ENCODE measurements at regions not wholly inside any gene's neighbourhood (a gene's known extent, or its start where the extent isn't known, plus 50 kb on each side); places are given as distances from the start of the nearest gene placed in this dataset.

DNA sequence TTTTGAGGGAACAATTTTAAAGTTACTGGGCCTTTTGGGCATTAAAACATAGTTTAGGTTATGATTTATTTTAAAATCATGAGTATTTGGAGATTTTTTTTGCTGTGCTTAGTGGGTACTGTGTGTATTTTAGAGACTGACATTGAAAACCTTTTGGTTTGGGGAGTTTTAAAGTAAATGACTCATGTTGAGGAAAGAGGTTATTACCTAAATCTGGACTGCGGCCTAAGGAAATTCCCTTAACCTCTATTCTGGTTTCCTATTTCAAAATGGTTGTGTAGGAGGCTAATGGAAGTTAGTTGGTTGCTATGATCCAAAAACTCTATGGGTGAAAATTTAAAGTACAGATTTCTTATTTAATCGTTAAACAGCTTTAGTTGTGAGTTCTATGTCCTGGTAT lies 57.3 kb upstream of the DPH6 start:
- H3K27ac Mint-ChIP-seq: no peak overlapping the region
- H2BK12ac ChIP-seq (ENCODE audit: insufficient read length, low read depth, low read length): no peak overlapping the region
- DNase-seq: no peak
- H4K5ac ChIP-seq (ENCODE audit: insufficient read length, low read depth, low read length): no peak overlapping the region
- H3K14ac ChIP-seq (ENCODE audit: insufficient read depth, low read length): no peak overlapping the region
- H3K27me3 ChIP-seq (ENCODE audit: insufficient read depth, low read length): no peaks in the 10 kb centered on the region
- no peaks in the 10 kb centered on the region for H3K79me1 ChIP-seq (ENCODE audit: insufficient read depth, low read depth, low read length, poor library complexity, severe bottlenecking)
- no CpG with 5 or more reads among the region's 2 CpGs for WGBS (ENCODE audit: extremely low coverage, insufficient read length, low lambda C conversion rate)
- H3K4me2 ChIP-seq (ENCODE audit: insufficient read depth, insufficient read length, low read length): no peak overlapping the region
- H3K56ac ChIP-seq (ENCODE audit: insufficient read length, low read depth, low read length): no peak overlapping the region
- H2AFZ ChIP-seq (ENCODE audit: low read length): no peak overlapping the region
- no peaks in the 10 kb centered on the region for H3K79me2 ChIP-seq (ENCODE audit: insufficient read depth, low read length)
- no peak overlapping the region for H2BK5ac ChIP-seq (ENCODE audit: insufficient read length, low read length)
- no peak overlapping the region for H2BK15ac ChIP-seq (ENCODE audit: low read depth, low read length)
- no peak overlapping the region for H3K27ac ChIP-seq (ENCODE audit: insufficient read length, low read depth, low read length)
- no peaks in the 10 kb centered on the region; a peak in 1 of 4 replicates for H3K4me1 Mint-ChIP-seq
- no peak overlapping the region for H2BK20ac ChIP-seq (ENCODE audit: low read depth, low read length, poor library complexity, severe bottlenecking)
- H3K36me3 Mint-ChIP-seq (ENCODE audit: insufficient read depth in 1 of 3, low read depth in 3 of 3): no peaks in the 10 kb centered on the region
- no peak overlapping the region for H3K23ac ChIP-seq (ENCODE audit: insufficient read length, low read depth, low read length)
- H3K9ac ChIP-seq (ENCODE audit: extremely low read depth, insufficient read length, low read length): no peak overlapping the region
- H2AK5ac ChIP-seq (ENCODE audit: insufficient read length, low read length): no peak overlapping the region
- no peaks in the 10 kb centered on the region for H3K4me1 ChIP-seq (ENCODE audit: insufficient read depth, low read length)
- no peak overlapping the region for H4K91ac ChIP-seq (ENCODE audit: insufficient read length, low read depth, low read length)
- H3K9me3 ChIP-seq (ENCODE audit: control insufficient read depth, low read depth, low read length): no peaks in the 10 kb centered on the region
- H3K4ac ChIP-seq (ENCODE audit: low read depth, low read length): no peak overlapping the region
- H4K8ac ChIP-seq (replicated peaks; ENCODE audit: insufficient read length, low read depth, low read length): no peak overlapping the region
- no peaks in the 10 kb centered on the region for H3K9me3 Mint-ChIP-seq
- no peaks in the 10 kb centered on the region for H3K23me2 ChIP-seq (ENCODE audit: insufficient read length, low read depth, low read length, poor library complexity, severe bottlenecking)
- no peak overlapping the region for H2BK120ac ChIP-seq (ENCODE audit: low read depth, low read length, poor library complexity, severe bottlenecking)
- H3K18ac ChIP-seq (ENCODE audit: insufficient read length, low read depth, low read length): no peak overlapping the region
- TF ChIP-seq, protein P1, sequence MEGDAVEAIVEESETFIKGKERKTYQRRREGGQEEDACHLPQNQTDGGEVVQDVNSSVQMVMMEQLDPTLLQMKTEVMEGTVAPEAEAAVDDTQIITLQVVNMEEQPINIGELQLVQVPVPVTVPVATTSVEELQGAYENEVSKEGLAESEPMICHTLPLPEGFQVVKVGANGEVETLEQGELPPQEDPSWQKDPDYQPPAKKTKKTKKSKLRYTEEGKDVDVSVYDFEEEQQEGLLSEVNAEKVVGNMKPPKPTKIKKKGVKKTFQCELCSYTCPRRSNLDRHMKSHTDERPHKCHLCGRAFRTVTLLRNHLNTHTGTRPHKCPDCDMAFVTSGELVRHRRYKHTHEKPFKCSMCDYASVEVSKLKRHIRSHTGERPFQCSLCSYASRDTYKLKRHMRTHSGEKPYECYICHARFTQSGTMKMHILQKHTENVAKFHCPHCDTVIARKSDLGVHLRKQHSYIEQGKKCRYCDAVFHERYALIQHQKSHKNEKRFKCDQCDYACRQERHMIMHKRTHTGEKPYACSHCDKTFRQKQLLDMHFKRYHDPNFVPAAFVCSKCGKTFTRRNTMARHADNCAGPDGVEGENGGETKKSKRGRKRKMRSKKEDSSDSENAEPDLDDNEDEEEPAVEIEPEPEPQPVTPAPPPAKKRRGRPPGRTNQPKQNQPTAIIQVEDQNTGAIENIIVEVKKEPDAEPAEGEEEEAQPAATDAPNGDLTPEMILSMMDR (conservative IDR thresholded peaks at IDR 0.05): no peak
- no peak overlapping the region for H3K4me3 Mint-ChIP-seq
- no peak overlapping the region for H3T11ph ChIP-seq (ENCODE audit: low read length)
- no peaks in the 10 kb centered on the region for H4K20me1 ChIP-seq (ENCODE audit: control insufficient read depth, insufficient read depth, insufficient read length)
- no peaks in the 10 kb centered on the region for H3K27me3 Mint-ChIP-seq (ENCODE audit: low read depth)

Data from H9 (cell line).